Astrocyte of the spinal cord (primary cell): ENCODE measurements at regions not wholly inside any gene's neighbourhood (a gene's known extent, or its start where the extent isn't known, plus 50 kb on each side); places are given as distances from the start of the nearest gene placed in this dataset.

Experiments
- DNase-seq: peaks from one replicate; pipeline ENCODE4 v3.0.0; 2011; ENCODE audit warnings: low read depth, low spot score
- H3K4me3 ChIP-seq: 2 replicates; pipeline ENCODE4 v1.5.1; 2011; ENCODE audit warnings: low read depth, mild to moderate bottlenecking, low read length, moderate library complexity
- CTCF ChIP-seq: IDR thresholded peaks from 2 replicates; pipeline ENCODE4 v1.5.1; 2012; ENCODE audit warnings: low read depth, mild to moderate bottlenecking, low read length, inconsistent platforms
- in situ Hi-C: cut with HindIII; loops from 2 replicates; pipeline ENCODE4 v1.10.0; 2017; ENCODE audit warnings: low sequenced_read_pairs

GRCh38 chr6:45722876-45723275, 292.8 kb downstream of the CLIC5 start:
- TF ChIP-seq CTCF: no peak
- in situ Hi-C loops: no loop called here
- no peak overlapping the region for H3K4me3 ChIP-seq
- no peak for DNase-seq

DNA sequence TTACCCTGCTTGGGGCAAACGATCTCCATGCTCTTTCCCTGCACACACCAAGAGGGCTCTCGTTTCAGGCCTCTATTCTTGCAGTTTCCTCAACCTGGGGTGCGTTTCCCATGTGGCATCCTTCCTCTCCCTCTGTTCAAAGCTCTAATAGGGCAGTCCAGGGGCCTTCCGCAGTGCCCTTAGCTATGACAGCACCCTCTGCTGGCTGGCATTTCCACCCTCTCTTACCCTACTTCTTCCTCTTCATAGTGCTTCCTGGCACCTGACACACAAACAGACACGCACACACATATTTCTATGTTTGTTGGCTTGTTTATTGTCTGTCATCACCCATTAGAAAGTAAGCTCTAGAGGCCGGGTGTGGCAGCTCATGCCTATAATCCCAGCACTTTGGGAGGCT, 294.0 kb downstream of the CLIC5 start:
- peak; percentile 8 for TF ChIP-seq CTCF
- no peak overlapping the region for H3K4me3 ChIP-seq
- in situ Hi-C loops: no loop called here
- no peak for DNase-seq

DNA sequence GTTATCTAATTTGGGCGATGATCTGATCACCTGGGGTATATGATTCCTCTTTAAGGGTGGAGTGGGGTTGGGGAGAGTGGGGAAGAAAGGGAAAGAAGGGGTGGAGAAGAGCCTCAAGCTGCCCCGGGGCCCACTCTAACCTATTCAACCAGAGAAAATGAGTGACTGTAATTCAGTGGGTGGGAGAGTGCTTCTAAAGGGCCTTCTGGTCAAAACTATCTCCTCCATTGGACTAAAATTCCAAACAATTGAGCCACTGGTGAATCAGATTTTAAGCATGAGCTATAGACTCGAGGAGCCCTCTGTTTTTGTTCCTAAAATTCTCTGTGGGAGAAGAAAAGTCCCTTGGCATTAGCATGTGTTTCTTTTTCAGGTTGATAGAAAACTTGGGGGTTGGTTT, 296.8 kb downstream of the CLIC5 start:
- in situ Hi-C loops: no loop called here
- TF ChIP-seq CTCF: no peak
- no peak overlapping the region for H3K4me3 ChIP-seq
- DNase-seq: peak; percentile 11

DNA sequence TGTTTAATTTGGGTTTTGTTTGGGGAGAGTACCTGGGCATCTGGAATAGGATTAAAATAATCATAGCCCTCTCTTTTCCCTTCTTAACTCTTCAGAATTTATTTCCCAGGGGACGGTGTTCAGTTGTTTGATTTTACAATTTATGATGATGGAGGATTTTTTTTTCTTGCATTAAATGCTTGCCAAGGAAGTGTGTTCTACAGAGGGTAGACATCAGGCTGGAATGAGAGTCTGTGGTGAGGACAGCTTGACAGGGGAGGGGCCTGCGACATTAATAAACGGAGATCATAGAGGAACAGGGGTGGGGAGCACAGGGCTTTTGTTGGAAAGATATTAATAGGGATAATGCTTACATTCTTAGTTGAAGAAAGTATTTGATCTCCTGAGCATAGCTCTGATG, 297.5 kb downstream of the CLIC5 start:
- no peak for TF ChIP-seq CTCF
- no peak for DNase-seq
- in situ Hi-C loops: no loop called here
- no peak overlapping the region for H3K4me3 ChIP-seq

DNA sequence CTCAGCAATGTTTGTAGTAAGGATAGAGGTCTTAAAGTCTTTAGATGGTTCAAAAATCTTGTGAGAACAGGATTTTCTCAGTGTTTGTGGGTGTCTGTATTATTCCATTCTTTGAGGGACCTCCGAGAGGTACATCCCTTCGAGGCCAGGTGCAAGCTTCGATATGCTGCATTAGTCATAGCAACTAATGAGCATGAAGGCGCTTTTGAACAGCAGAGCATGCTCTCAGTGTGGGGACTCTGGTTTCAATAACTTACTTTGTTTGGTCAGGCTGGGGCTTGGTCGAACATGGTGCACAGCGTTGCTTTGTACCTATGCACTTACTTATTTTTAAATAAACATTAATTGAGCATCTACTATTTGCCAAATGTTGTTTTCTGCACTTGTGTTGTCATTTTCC, 297.9 kb downstream of the CLIC5 start:
- no peak overlapping the region for H3K4me3 ChIP-seq
- no peak for DNase-seq
- in situ Hi-C loops: no loop called here
- TF ChIP-seq CTCF: no peak

DNA sequence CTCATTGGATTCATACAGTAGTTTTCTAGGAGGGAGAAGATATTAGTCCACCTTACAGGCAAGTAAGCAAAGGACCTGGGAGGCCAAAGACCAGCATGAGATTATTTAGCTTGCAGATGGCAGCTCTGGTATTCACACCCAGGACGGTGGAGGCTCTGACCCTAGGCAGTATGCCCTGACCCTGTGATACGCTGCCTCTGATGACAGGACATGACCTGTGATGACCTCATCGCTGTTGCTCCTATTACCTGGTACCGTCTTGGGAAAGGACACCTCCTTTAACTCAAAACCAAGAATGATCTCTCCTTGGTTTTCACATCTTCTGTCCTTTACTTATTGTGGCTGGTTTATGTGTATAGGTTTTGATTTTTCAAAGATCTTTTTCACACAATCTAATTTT, 298.6 kb downstream of the CLIC5 start:
- no peak for DNase-seq
- H3K4me3 ChIP-seq: no peak overlapping the region
- no peak for TF ChIP-seq CTCF
- in situ Hi-C loops: no loop called here

- in situ Hi-C loops: no loop called here
- no peak for DNase-seq
- no peak overlapping the region for H3K4me3 ChIP-seq
- TF ChIP-seq CTCF: no peak
These were observed 300.2 kb downstream of the CLIC5 start for GRCh38 chr6:45715508-45715803.
